ENCODE measurements at regions not wholly inside any gene's neighbourhood (a gene's known extent, or its start where the extent isn't known, plus 50 kb on each side); places are given as distances from the start of the nearest gene placed in this dataset.

DNA sequence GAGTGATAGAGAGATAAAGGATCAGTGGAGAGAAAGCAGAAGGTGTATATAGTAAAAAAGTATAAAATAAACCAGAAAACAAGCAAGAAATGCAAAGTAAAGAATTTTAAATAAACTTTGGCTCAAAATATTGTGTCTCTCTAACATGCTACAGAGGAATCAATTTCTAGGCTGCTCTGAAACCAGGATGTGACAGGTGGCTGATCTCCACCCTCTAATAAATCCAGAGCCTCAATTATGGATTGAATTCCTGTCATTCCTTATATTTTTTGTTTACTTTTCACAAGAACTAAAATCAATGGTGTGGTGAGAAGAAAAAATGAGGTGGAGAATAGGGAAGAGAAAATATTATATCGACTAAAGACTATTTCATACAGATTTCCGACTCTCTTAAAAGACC, 965.1 kb upstream of the SEMA6A start:
- TF ChIP-seq POLR2AphosphoS5 (IDR thresholded peaks at IDR 0.05; ENCODE audit: low read depth, low read length) (no peak), POLR2A (IDR thresholded peaks at IDR 0.05; ENCODE audit: low read depth, low read length) (no peak), TAF1 (IDR thresholded peaks at IDR 0.05; ENCODE audit: low read depth, low read length) (no peak)
